Tibial artery (tissue), 4 donors: ENCODE measurements at regions not wholly inside any gene's neighbourhood (a gene's known extent, or its start where the extent isn't known, plus 50 kb on each side); places are given as distances from the start of the nearest gene placed in this dataset.

Experiments
- DNase-seq, 2 donors: peaks; one replicate each; pipeline ENCODE4 v3.0.0-alpha.2; 2019
- H3K27ac ChIP-seq, 2 donors: fragments of 200-600 bp; sonication (generic) in 1 of 2; 1 replicate in 1 of 2; 2 replicates in 1 of 2; pipeline ENCODE4 v1.5.1; 2018 to 2019; ENCODE audit warnings: mild to moderate bottlenecking in 1 of 2
- H3K27me3 ChIP-seq, 2 donors: fragments of 200-600 bp; sonication (generic) in 1 of 2; one replicate each; pipeline versions ENCODE4 v1.5.1 to v1.6.0; 2016 to 2019
- H3K36me3 ChIP-seq, 3 donors: fragments of 200-600 bp; sonication (generic) in 2 of 3; one replicate each; pipeline ENCODE4 v1.5.1; 2016 to 2019; ENCODE audit warnings: mild to moderate bottlenecking in 2 of 3
- H3K4me1 ChIP-seq, 4 donors: fragments of 200-600 bp; sonication (generic) in 2 of 4; 1 replicate in 3 of 4; 2 replicates in 1 of 4; pipeline ENCODE4 v1.5.1; 2016 to 2019
- H3K4me3 ChIP-seq, 2 donors: fragments of 200-600 bp; sonication (generic) in 1 of 2; 1 replicate in 1 of 2; 2 replicates in 1 of 2; pipeline ENCODE4 v1.5.1; 2018 to 2019; ENCODE audit warnings: mild to moderate bottlenecking in 2 of 2
- H3K9me3 ChIP-seq, 3 donors: fragments of 200-600 bp; sonication (generic) in 1 of 3; one replicate each; pipeline ENCODE4 v1.5.1; 2016 to 2019
- CTCF ChIP-seq, 2 experiments: fragments of 200-600 bp in 1 of 2; fragments of 450-650 bp in 1 of 2; IDR thresholded peaks; one replicate each; pipeline ENCODE4 v1.5.1; 2017 to 2019; ENCODE audit warnings: antibody characterized with exemption in 2 of 2, mild to moderate bottlenecking in 1 of 2, moderate library complexity in 1 of 2
- intact Hi-C: fragments of 100-400 bp; cut with DNase I; formaldehyde crosslinking; loops from one replicate; pipeline ENCODE4 v1.15.0; 2023; ENCODE audit warnings: low total_unique reads

GRCh38 chr7:81013083-81013817 is 94.4 kb upstream of the SEMA3C start:
- no peak for DNase-seq
- no peak for TF ChIP-seq CTCF (IDR thresholded peaks at IDR 0.05)
- peaks cover 0 to 9% (median 0%) of the 10 kb centered on the region in 4 donors for H3K4me1 ChIP-seq
- intact Hi-C loops = no loop called here
- peaks cover 0 to 5% (median 0%) of the 10 kb centered on the region in 3 donors for H3K9me3 ChIP-seq
- H3K27me3 ChIP-seq = no peaks in the 10 kb centered on the region
- no peaks in the 10 kb centered on the region for H3K36me3 ChIP-seq
- H3K4me3 ChIP-seq = no peak overlapping the region
- no peak overlapping the region for H3K27ac ChIP-seq

- DNase-seq = no peak
- no peak overlapping the region for H3K4me3 ChIP-seq
- no peaks in the 10 kb centered on the region for H3K36me3 ChIP-seq
- TF ChIP-seq CTCF (IDR thresholded peaks at IDR 0.05) = no peak
- no peak overlapping the region for H3K27ac ChIP-seq
- H3K4me1 ChIP-seq = peaks cover 0 to 9% (median 0%) of the 10 kb centered on the region in 4 donors
- H3K9me3 ChIP-seq = peaks cover 0 to 5% (median 0%) of the 10 kb centered on the region in 3 donors
- H3K27me3 ChIP-seq = no peaks in the 10 kb centered on the region
- intact Hi-C loops = no loop called here
Observed at GRCh38 chr7:81008901-81009300, 90.0 kb upstream of the SEMA3C start.

- intact Hi-C loops = no loop called here
- no peak for DNase-seq
- TF ChIP-seq CTCF (IDR thresholded peaks at IDR 0.05) = no peak
- H3K4me3 ChIP-seq = no peak overlapping the region
- no peaks in the 10 kb centered on the region for H3K27me3 ChIP-seq
- H3K4me1 ChIP-seq = no peaks in the 10 kb centered on the region
- H3K9me3 ChIP-seq = peaks cover 0 to 5% (median 0%) of the 10 kb centered on the region in 3 donors
- H3K27ac ChIP-seq = no peak overlapping the region
- no peaks in the 10 kb centered on the region for H3K36me3 ChIP-seq
Observed at GRCh38 chr7:81007051-81007450, 88.2 kb upstream of the SEMA3C start.

GRCh38 chr7:81005254-81005653 is 86.4 kb upstream of the SEMA3C start:
- intact Hi-C loops = no loop called here
- no peaks in the 10 kb centered on the region for H3K4me1 ChIP-seq
- DNase-seq = peak in 1 of 2 donors; percentile 22
- H3K9me3 ChIP-seq = no peaks in the 10 kb centered on the region
- H3K27ac ChIP-seq = no peak overlapping the region
- no peaks in the 10 kb centered on the region for H3K36me3 ChIP-seq
- no peaks in the 10 kb centered on the region for H3K27me3 ChIP-seq
- no peak overlapping the region for H3K4me3 ChIP-seq
- no peak for TF ChIP-seq CTCF (IDR thresholded peaks at IDR 0.05)

GRCh38 chr7:81004098-81004497 is 85.2 kb upstream of the SEMA3C start:
- Histone ChIP-seq H3K4me1 (no peaks in the 10 kb centered on the region), H3K27ac (no peak overlapping the region), H3K9me3 (no peaks in the 10 kb centered on the region), H3K36me3 (no peaks in the 10 kb centered on the region), H3K4me3 (no peak overlapping the region), H3K27me3 (no peaks in the 10 kb centered on the region)
- no peak for TF ChIP-seq CTCF (IDR thresholded peaks at IDR 0.05)
- intact Hi-C loops = no loop called here
- no peak for DNase-seq
